ENCODE measurements at regions not wholly inside any gene's neighbourhood (a gene's known extent, or its start where the extent isn't known, plus 50 kb on each side); places are given as distances from the start of the nearest gene placed in this dataset.

GRCh38 chr5:5810461-5810860 is 388.0 kb downstream of the ICE1 start:
- Histone ChIP-seq H3K36me3 (ENCODE audit: control insufficient read depth in 3 of 3, insufficient read depth in 3 of 3, low read length in 3 of 3) (no peaks in the 10 kb centered on the region), H3K9ac (ENCODE audit: low read depth in 1 of 3, low read length in 3 of 3) (no peak overlapping the region), H3K27me3 (ENCODE audit: control insufficient read depth in 3 of 3, insufficient read depth in 3 of 3, low read length in 3 of 3) (no peaks in the 10 kb centered on the region), H3K9me3 (ENCODE audit: control insufficient read depth in 3 of 3, low read length in 3 of 3) (no peaks in the 10 kb centered on the region), H3K4me3 (ENCODE audit: low read length in 3 of 3) (no peak overlapping the region), H3K27ac (ENCODE audit: low read depth, low read length) (no peak overlapping the region), H3K4me1 (ENCODE audit: control insufficient read depth in 3 of 3, insufficient read depth in 3 of 3, low read length in 3 of 3) (no peaks in the 10 kb centered on the region)

GRCh38 chr5:5805916-5806315 is 383.4 kb downstream of the ICE1 start:
- no peak overlapping the region for H3K27ac ChIP-seq (ENCODE audit: low read depth, low read length)
- no peaks in the 10 kb centered on the region for H3K4me1 ChIP-seq (ENCODE audit: control insufficient read depth in 3 of 3, insufficient read depth in 3 of 3, low read length in 3 of 3)
- H3K36me3 ChIP-seq (ENCODE audit: control insufficient read depth in 3 of 3, insufficient read depth in 3 of 3, low read length in 3 of 3), result no peaks in the 10 kb centered on the region
- no peak overlapping the region for H3K4me3 ChIP-seq (ENCODE audit: low read length in 3 of 3)
- H3K9ac ChIP-seq (ENCODE audit: low read depth in 1 of 3, low read length in 3 of 3), result no peak overlapping the region
- no peaks in the 10 kb centered on the region for H3K9me3 ChIP-seq (ENCODE audit: control insufficient read depth in 3 of 3, low read length in 3 of 3)
- no peaks in the 10 kb centered on the region for H3K27me3 ChIP-seq (ENCODE audit: control insufficient read depth in 3 of 3, insufficient read depth in 3 of 3, low read length in 3 of 3)

- H3K9me3 ChIP-seq (ENCODE audit: control insufficient read depth in 3 of 3, low read length in 3 of 3), result no peaks in the 10 kb centered on the region
- no peak overlapping the region for H3K9ac ChIP-seq (ENCODE audit: low read depth in 1 of 3, low read length in 3 of 3)
- no peak overlapping the region for H3K4me3 ChIP-seq (ENCODE audit: low read length in 3 of 3)
- H3K27me3 ChIP-seq (ENCODE audit: control insufficient read depth in 3 of 3, insufficient read depth in 3 of 3, low read length in 3 of 3), result no peaks in the 10 kb centered on the region
- H3K36me3 ChIP-seq (ENCODE audit: control insufficient read depth in 3 of 3, insufficient read depth in 3 of 3, low read length in 3 of 3), result no peaks in the 10 kb centered on the region
- H3K4me1 ChIP-seq (ENCODE audit: control insufficient read depth in 3 of 3, insufficient read depth in 3 of 3, low read length in 3 of 3), result no peaks in the 10 kb centered on the region
- no peak overlapping the region for H3K27ac ChIP-seq (ENCODE audit: low read depth, low read length)
Observed at GRCh38 chr5:5804478-5805233, 382.2 kb downstream of the ICE1 start.

GRCh38 chr5:5800801-5801761 is 378.6 kb downstream of the ICE1 start:
- no peaks in the 10 kb centered on the region for H3K27me3 ChIP-seq (ENCODE audit: control insufficient read depth in 3 of 3, insufficient read depth in 3 of 3, low read length in 3 of 3)
- H3K9me3 ChIP-seq (ENCODE audit: control insufficient read depth in 3 of 3, low read length in 3 of 3), result no peaks in the 10 kb centered on the region
- H3K36me3 ChIP-seq (ENCODE audit: control insufficient read depth in 3 of 3, insufficient read depth in 3 of 3, low read length in 3 of 3), result no peaks in the 10 kb centered on the region
- H3K4me3 ChIP-seq (ENCODE audit: low read length in 3 of 3), result no peak overlapping the region
- H3K9ac ChIP-seq (ENCODE audit: low read depth in 1 of 3, low read length in 3 of 3), result no peak overlapping the region
- no peak overlapping the region for H3K27ac ChIP-seq (ENCODE audit: low read depth, low read length)
- no peaks in the 10 kb centered on the region for H3K4me1 ChIP-seq (ENCODE audit: control insufficient read depth in 3 of 3, insufficient read depth in 3 of 3, low read length in 3 of 3)

- H3K4me3 ChIP-seq (ENCODE audit: low read length in 3 of 3), result no peak overlapping the region
- no peak overlapping the region for H3K9ac ChIP-seq (ENCODE audit: low read depth in 1 of 3, low read length in 3 of 3)
- H3K27ac ChIP-seq (ENCODE audit: low read depth, low read length), result no peak overlapping the region
- H3K9me3 ChIP-seq (ENCODE audit: control insufficient read depth in 3 of 3, low read length in 3 of 3), result no peaks in the 10 kb centered on the region
- H3K36me3 ChIP-seq (ENCODE audit: control insufficient read depth in 3 of 3, insufficient read depth in 3 of 3, low read length in 3 of 3), result no peaks in the 10 kb centered on the region
- H3K27me3 ChIP-seq (ENCODE audit: control insufficient read depth in 3 of 3, insufficient read depth in 3 of 3, low read length in 3 of 3), result no peaks in the 10 kb centered on the region
- H3K4me1 ChIP-seq (ENCODE audit: control insufficient read depth in 3 of 3, insufficient read depth in 3 of 3, low read length in 3 of 3), result peaks cover 6 to 9% (median 9%) of the 10 kb centered on the region in 3 donors
Observed at GRCh38 chr5:5799826-5800225, 377.3 kb downstream of the ICE1 start.

- H3K4me1 ChIP-seq (ENCODE audit: control insufficient read depth in 3 of 3, insufficient read depth in 3 of 3, low read length in 3 of 3), result peaks cover 6 to 12% (median 12%) of the 10 kb centered on the region in 3 donors
- H3K9ac ChIP-seq (ENCODE audit: low read depth in 1 of 3, low read length in 3 of 3), result no peak overlapping the region
- no peak overlapping the region for H3K27ac ChIP-seq (ENCODE audit: low read depth, low read length)
- H3K4me3 ChIP-seq (ENCODE audit: low read length in 3 of 3), result no peak overlapping the region
- no peaks in the 10 kb centered on the region for H3K36me3 ChIP-seq (ENCODE audit: control insufficient read depth in 3 of 3, insufficient read depth in 3 of 3, low read length in 3 of 3)
- no peaks in the 10 kb centered on the region for H3K9me3 ChIP-seq (ENCODE audit: control insufficient read depth in 3 of 3, low read length in 3 of 3)
- no peaks in the 10 kb centered on the region for H3K27me3 ChIP-seq (ENCODE audit: control insufficient read depth in 3 of 3, insufficient read depth in 3 of 3, low read length in 3 of 3)
Observed at GRCh38 chr5:5799229-5799628, 376.8 kb downstream of the ICE1 start.

- no peaks in the 10 kb centered on the region for H3K36me3 ChIP-seq (ENCODE audit: control insufficient read depth in 3 of 3, insufficient read depth in 3 of 3, low read length in 3 of 3)
- H3K4me3 ChIP-seq (ENCODE audit: low read length in 3 of 3), result no peak overlapping the region
- no peak overlapping the region for H3K9ac ChIP-seq (ENCODE audit: low read depth in 1 of 3, low read length in 3 of 3)
- no peaks in the 10 kb centered on the region for H3K9me3 ChIP-seq (ENCODE audit: control insufficient read depth in 3 of 3, low read length in 3 of 3)
- H3K27ac ChIP-seq (ENCODE audit: low read depth, low read length), result no peak overlapping the region
- H3K4me1 ChIP-seq (ENCODE audit: control insufficient read depth in 3 of 3, insufficient read depth in 3 of 3, low read length in 3 of 3), result peaks cover 6 to 12% (median 12%) of the 10 kb centered on the region in 3 donors
- no peaks in the 10 kb centered on the region for H3K27me3 ChIP-seq (ENCODE audit: control insufficient read depth in 3 of 3, insufficient read depth in 3 of 3, low read length in 3 of 3)
Observed at GRCh38 chr5:5798462-5798861, 376.0 kb downstream of the ICE1 start.

- Histone ChIP-seq H3K4me3 (ENCODE audit: low read length in 3 of 3) (no peak overlapping the region), H3K9ac (ENCODE audit: low read depth in 1 of 3, low read length in 3 of 3) (no peak overlapping the region), H3K9me3 (ENCODE audit: control insufficient read depth in 3 of 3, low read length in 3 of 3) (no peaks in the 10 kb centered on the region), H3K36me3 (ENCODE audit: control insufficient read depth in 3 of 3, insufficient read depth in 3 of 3, low read length in 3 of 3) (no peaks in the 10 kb centered on the region), H3K4me1 (ENCODE audit: control insufficient read depth in 3 of 3, insufficient read depth in 3 of 3, low read length in 3 of 3) (peaks cover 6 to 12% (median 12%) of the 10 kb centered on the region in 3 donors), H3K27me3 (ENCODE audit: control insufficient read depth in 3 of 3, insufficient read depth in 3 of 3, low read length in 3 of 3) (no peaks in the 10 kb centered on the region), H3K27ac (ENCODE audit: low read depth, low read length) (no peak overlapping the region)
Observed at GRCh38 chr5:5798041-5798440, 375.6 kb downstream of the ICE1 start.

GRCh38 chr5:5795074-5795771 is 372.7 kb downstream of the ICE1 start:
- Histone ChIP-seq H3K9ac (ENCODE audit: low read depth in 1 of 3, low read length in 3 of 3) (peak overlapping the region in 1 of 3 donors; percentile 66), H3K27me3 (ENCODE audit: control insufficient read depth in 3 of 3, insufficient read depth in 3 of 3, low read length in 3 of 3) (no peaks in the 10 kb centered on the region), H3K4me1 (ENCODE audit: control insufficient read depth in 3 of 3, insufficient read depth in 3 of 3, low read length in 3 of 3) (peaks cover 6 to 12% (median 12%) of the 10 kb centered on the region in 3 donors), H3K27ac (ENCODE audit: low read depth, low read length) (peak overlapping the region; percentile 87), H3K9me3 (ENCODE audit: control insufficient read depth in 3 of 3, low read length in 3 of 3) (no peaks in the 10 kb centered on the region), H3K36me3 (ENCODE audit: control insufficient read depth in 3 of 3, insufficient read depth in 3 of 3, low read length in 3 of 3) (no peaks in the 10 kb centered on the region), H3K4me3 (ENCODE audit: low read length in 3 of 3) (no peak overlapping the region)

Measured in skeletal muscle tissue (tissue), 3 donors.